GM12878 (cell line): ENCODE measurements at regions not wholly inside any gene's neighbourhood (a gene's known extent, or its start where the extent isn't known, plus 50 kb on each side); places are given as distances from the start of the nearest gene placed in this dataset.

Experiments used
- ATAC-seq: fragments of 200-7000 bp; cut with Tn5 transposase; 3 replicates; pipeline ENCODE4 v1.9.1; 2020; ENCODE audit warnings: mild to moderate bottlenecking, moderate library complexity
- BruUV-seq: library from RNA; stranded (reverse); fragments of 400-500 nt; replicated peaks from 2 replicates; lab custom pipeline; 2021; lab: Mats Ljungman, UMichigan
- CTCF ChIA-PET: fragments of 300-600 bp; sonication (Branson Sonifier 250); formaldehyde crosslinking; extraction: SDS; loops from one replicate; lab custom pipeline; 2021; ENCODE audit warnings: inconsistent platforms; lab: Yijun Ruan, JAX
- POLR2A ChIA-PET: fragments of 350-600 bp; formaldehyde crosslinking; extraction: SDS; loops from one replicate; lab custom pipeline; 2021; ENCODE audit warnings: inconsistent platforms; lab: Charles Lee
- RAD21 ChIA-PET: fragments of 300-600 bp; sonication (Branson Sonifier 250); formaldehyde crosslinking; loops from one replicate; lab custom pipeline; 2023; ENCODE audit warnings: antibody characterized with exemption; ENCODE audit not compliant: unreplicated experiment; lab: Charles Lee
- SMC1A ChIA-PET: fragments of 300-600 bp; sonication (Branson Sonifier 250); formaldehyde crosslinking; loops from one replicate; lab custom pipeline; 2023; ENCODE audit not compliant: unreplicated experiment, uncharacterized antibody; lab: Charles Lee
- DNase-seq: peaks from one replicate; pipeline ENCODE4 v3.0.0-alpha.2; 2011; ENCODE audit warnings: low read depth, low spot score
- FAIRE-seq: peaks from 3 replicates; lab custom pipeline; 2011; peaks lifted over from hg19 to GRCh38; lab: Jason Lieb, UNC
- H2AFZ ChIP-seq: 2 replicates; pipeline ENCODE4 v1.6.0; 2011; ENCODE audit warnings: low read depth, low read length, control low read depth; ENCODE audit not compliant: control insufficient read depth
- H3K27ac ChIP-seq: 2 replicates; pipeline ENCODE4 v1.5.1; 2011; ENCODE audit warnings: control low read depth; ENCODE audit not compliant: control insufficient read depth, insufficient read depth
- H3K27me3 ChIP-seq, 2 experiments: replicated peaks in 1 of 2; 2 replicates each; pipeline versions ENCODE4 v1.6.0 to v1.6.1; 2011; ENCODE audit warnings: low read length in 1 of 2; ENCODE audit not compliant: control insufficient read depth in 2 of 2, insufficient read depth in 2 of 2
- H3K36me3 ChIP-seq, 2 experiments: 2 replicates each; pipeline ENCODE4 v1.5.1; 2011; ENCODE audit warnings: low read length in 1 of 2; ENCODE audit not compliant: control insufficient read depth in 2 of 2, insufficient read depth in 2 of 2
- H3K4me1 ChIP-seq: 2 replicates; pipeline ENCODE4 v1.6.1; 2011; ENCODE audit warnings: mild to moderate bottlenecking, low read length, moderate library complexity, mixed read lengths; ENCODE audit not compliant: control insufficient read depth, insufficient read depth
- H3K4me2 ChIP-seq: 2 replicates; pipeline ENCODE4 v1.6.0; 2011; ENCODE audit warnings: control low read depth; ENCODE audit not compliant: control insufficient read depth, insufficient read depth
- H3K4me3 ChIP-seq: fragments of 200-600 bp; sonication (generic); 2 replicates; pipeline ENCODE4 v1.5.1; 2016
- H3K79me2 ChIP-seq: 2 replicates; pipeline ENCODE4 v1.6.0; 2011; ENCODE audit warnings: low read length; ENCODE audit not compliant: control insufficient read depth, insufficient read depth
- H3K9ac ChIP-seq: 2 replicates; pipeline ENCODE4 v1.8.0; 2011; ENCODE audit warnings: low read length, control low read depth, mixed read lengths; ENCODE audit not compliant: control insufficient read depth, insufficient read depth
- H3K9me3 ChIP-seq: replicated peaks from 3 replicates; pipeline ENCODE4 v1.5.1; 2011; ENCODE audit warnings: mild to moderate bottlenecking, low read length; ENCODE audit not compliant: control insufficient read depth, insufficient read depth
- H4K20me1 ChIP-seq: 2 replicates; pipeline ENCODE4 v1.6.0; 2011; ENCODE audit not compliant: control insufficient read depth, insufficient read depth
- BACH1 ChIP-seq: fragments of 450-650 bp; IDR thresholded peaks from 2 replicates; pipeline ENCODE4 v1.6.1; 2017; ENCODE audit warnings: mild to moderate bottlenecking, borderline replicate concordance
- CBX3 ChIP-seq: fragments of 200-600 bp; sonication (generic); IDR thresholded peaks from 2 replicates; pipeline ENCODE4 v1.6.1; 2016; ENCODE audit warnings: low read depth, borderline replicate concordance
- CHD2 ChIP-seq: IDR thresholded peaks from 2 replicates; pipeline ENCODE4 v1.6.1; 2011; ENCODE audit warnings: low read depth, low read length, improper control_type of control experiment, borderline replicate concordance
- CREB1 ChIP-seq: IDR thresholded peaks from 2 replicates; pipeline ENCODE4 v1.6.1; 2012; ENCODE audit warnings: low read depth, mild to moderate bottlenecking, inconsistent platforms
- GATAD2B ChIP-seq: fragments of 450-650 bp; conservative IDR thresholded peaks from 2 replicates; pipeline ENCODE4 v1.6.1; 2017; ENCODE audit warnings: low read depth, mild to moderate bottlenecking, moderate library complexity
- KAT2A ChIP-seq: conservative IDR thresholded peaks from 2 replicates; pipeline ENCODE4 v1.6.1; 2011; ENCODE audit warnings: low read depth, low read length; ENCODE audit not compliant: control insufficient read depth
- NFXL1 ChIP-seq: fragments of 450-650 bp; IDR thresholded peaks from 2 replicates; pipeline ENCODE4 v1.6.1; 2017; ENCODE audit warnings: antibody characterized with exemption, mild to moderate bottlenecking, borderline replicate concordance
- NR2C2 ChIP-seq: IDR thresholded peaks from 2 replicates; pipeline ENCODE4 v1.6.1; 2011; ENCODE audit warnings: borderline replicate concordance, low read depth; ENCODE audit not compliant: control insufficient read depth, insufficient read length
- RCOR1 ChIP-seq: conservative IDR thresholded peaks from 2 replicates; pipeline ENCODE4 v1.6.1; 2012; ENCODE audit warnings: low read depth, low read length, improper control_type of control experiment
- SMAD5 ChIP-seq: IDR thresholded peaks from 2 replicates; pipeline ENCODE4 v1.6.1; 2016; ENCODE audit warnings: antibody characterized with exemption, low read depth
- SMC3 ChIP-seq: IDR thresholded peaks from 2 replicates; pipeline ENCODE4 v1.6.1; 2011; ENCODE audit warnings: low read length, improper control_type of control experiment, borderline replicate concordance
- SP1 ChIP-seq: IDR thresholded peaks from one replicate; pipeline ENCODE4 v1.6.1; 2011; ENCODE audit warnings: low read depth, low read length
- SUPT20H ChIP-seq: IDR thresholded peaks from 2 replicates; pipeline ENCODE4 v1.6.1; 2011; ENCODE audit warnings: low read depth, mild to moderate bottlenecking, low read length, moderate library complexity, borderline replicate concordance; ENCODE audit not compliant: control insufficient read depth
- TARDBP ChIP-seq: IDR thresholded peaks from 2 replicates; pipeline ENCODE4 v1.6.1; 2016; ENCODE audit warnings: borderline replicate concordance
- ZNF384 ChIP-seq: IDR thresholded peaks from 2 replicates; pipeline ENCODE4 v1.6.1; 2012; ENCODE audit warnings: low read depth, mild to moderate bottlenecking, low read length, improper control_type of control experiment, borderline replicate concordance
- ZNF622 ChIP-seq: fragments of 450-650 bp; IDR thresholded peaks from 2 replicates; pipeline ENCODE4 v1.6.1; 2017; ENCODE audit warnings: mild to moderate bottlenecking, inconsistent platforms
- ZSCAN29 ChIP-seq: fragments of 450-650 bp; IDR thresholded peaks from 2 replicates; pipeline ENCODE4 v1.6.1; 2017; ENCODE audit warnings: mild to moderate bottlenecking, moderate library complexity
- in situ Hi-C: fragments of 300-500 bp; cut with MboI; formaldehyde crosslinking; loops from 9 replicates; pipeline ENCODE4 v1.14.3; 2018; ENCODE audit warnings: mixed read lengths
- intact Hi-C: fragments of 100-400 bp; cut with micrococcal nuclease; formaldehyde crosslinking; loops from one replicate; pipeline ENCODE4 v1.14.2; 2022; ENCODE audit not compliant: unreplicated experiment

DNA sequence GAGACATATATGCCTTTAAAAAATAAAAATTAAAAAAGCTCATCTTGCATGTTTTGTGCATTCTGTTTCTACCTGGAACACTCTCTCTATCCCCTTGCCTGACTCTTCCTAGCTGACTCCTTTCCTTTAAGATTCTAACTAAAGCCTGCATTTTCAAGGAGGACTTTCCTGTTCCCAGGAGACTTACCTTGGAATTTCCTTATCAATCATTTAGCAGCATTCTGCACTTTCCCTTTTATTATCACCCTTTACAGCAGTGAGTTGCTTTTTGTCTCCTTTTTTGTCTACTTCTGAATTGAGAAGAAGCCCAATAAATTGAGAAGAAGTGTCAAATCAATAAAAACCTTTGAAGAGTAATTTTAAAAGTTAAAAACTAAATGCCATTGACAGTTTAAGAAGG lies 142.2 kb upstream of the TMEM196 start:
- intact Hi-C loops (no loop called here), in situ Hi-C loops (no loop called here)
- Histone ChIP-seq H3K27me3 (no peaks in the 10 kb centered on the region), H3K4me3 (no peak overlapping the region), H4K20me1 (no peaks in the 10 kb centered on the region), H3K4me1 (no peaks in the 10 kb centered on the region), H3K4me2 (no peak overlapping the region), H3K36me3 (no peaks in the 10 kb centered on the region), H3K27ac (no peak overlapping the region), H3K79me2 (no peaks in the 10 kb centered on the region), H2AFZ (no peak overlapping the region), H3K9ac (no peak overlapping the region), H3K9me3 (no peaks in the 10 kb centered on the region)
- DNase-seq (no peak), FAIRE-seq (no peak), ATAC-seq (no peak)
- CTCF ChIA-PET = no interaction called here
- SMC1A ChIA-PET = interaction anchor here (0.6 to 1.5 kb wide), 3 partner anchors 67 to 408 kb away, joined by 3 read pairs; no protein-coding TSS in a partner anchor
- POLR2A ChIA-PET = no interaction called here
- TF ChIP-seq ZNF384 (no peak), CHD2 (no peak), ZSCAN29 (no peak), CREB1 (no peak), BACH1 (no peak), TARDBP (no peak), SUPT20H (no peak), ZNF622 (no peak), SP1 (no peak), SMC3 (no peak), GATAD2B (no peak), NR2C2 (no peak), SMAD5 (no peak), CBX3 (no peak), KAT2A (no peak), NFXL1 (no peak), RCOR1 (no peak)
- no TSS peak for BruUV-seq
- RAD21 ChIA-PET = no interaction called here
